ENCODE measurements at regions not wholly inside any gene's neighbourhood (a gene's known extent, or its start where the extent isn't known, plus 50 kb on each side); places are given as distances from the start of the nearest gene placed in this dataset.

- no peak overlapping the region for H3K4me3 ChIP-seq (ENCODE audit: low read depth in 1 of 3, low read length in 3 of 3)
- no peaks in the 10 kb centered on the region for H3K27me3 ChIP-seq (ENCODE audit: control insufficient read depth in 4 of 4, insufficient read depth in 4 of 4, low read length in 3 of 4)
- peaks cover 0 to 9% (median 2%) of the 10 kb centered on the region in 4 donors for H3K4me1 ChIP-seq (ENCODE audit: control insufficient read depth in 4 of 4, insufficient read depth in 4 of 4, low read length in 3 of 4)
- TF ChIP-seq GABPA (IDR thresholded peaks at IDR 0.05 in 1 of 2, conservative IDR thresholded peaks at IDR 0.05 in 1 of 2), result no peak
- no peak for TF ChIP-seq YY1 (IDR thresholded peaks at IDR 0.05)
- no peak for TF ChIP-seq ZBTB33 (IDR thresholded peaks at IDR 0.05)
- no peak for TF ChIP-seq MAX (IDR thresholded peaks at IDR 0.05)
- no peak for TF ChIP-seq NR2F2 (IDR thresholded peaks at IDR 0.05)
- TF ChIP-seq RAD21 (IDR thresholded peaks at IDR 0.05), result no peak
- no peak for TF ChIP-seq TAF1 (conservative IDR thresholded peaks at IDR 0.05)
- TF ChIP-seq JUND (IDR thresholded peaks at IDR 0.05), result no peak
- no peak for TF ChIP-seq HNF4A (conservative IDR thresholded peaks at IDR 0.05)
- TF ChIP-seq FOXA2 (IDR thresholded peaks at IDR 0.05), result no peak
- TF ChIP-seq SP1 (IDR thresholded peaks at IDR 0.05), result no peak
- no peak for TF ChIP-seq CTCF (IDR thresholded peaks at IDR 0.05; ENCODE audit: low read depth, low read length, missing input control)
- no peak for TF ChIP-seq REST (IDR thresholded peaks at IDR 0.05)
- TF ChIP-seq HNF4G (IDR thresholded peaks at IDR 0.05), result no peak
- no peak for TF ChIP-seq RXRA (IDR thresholded peaks at IDR 0.05)
- no peak for TF ChIP-seq ATF3 (IDR thresholded peaks at IDR 0.05)
- no peak for TF ChIP-seq FOXA1 (IDR thresholded peaks at IDR 0.05)
- no peak for TF ChIP-seq EGR1 (IDR thresholded peaks at IDR 0.05; ENCODE audit: low read depth in 2 of 2)
- H3K36me3 ChIP-seq (ENCODE audit: control insufficient read depth in 4 of 4, insufficient read depth in 3 of 4, low read depth in 1 of 4, low read length in 3 of 4), result peaks cover 0 to 9% (median 3%) of the 10 kb centered on the region in 4 donors
- H3K27ac ChIP-seq (ENCODE audit: low read depth in 1 of 2, low read length in 2 of 2), result peak overlapping the region; percentile 3 to 31
- no peak overlapping the region for H3K9ac ChIP-seq (ENCODE audit: low read depth in 1 of 2, low read length in 2 of 2)
- DNase-seq (ENCODE audit: low spot score), result no peak
- H3K9me3 ChIP-seq (ENCODE audit: control insufficient read depth in 4 of 4, low read length in 3 of 4), result no peaks in the 10 kb centered on the region
- WGBS, result 93% methylated on average over 12 of the region's 12 CpGs
Observed at GRCh38 chr12:111245701-111246476, 123.0 kb downstream of the PHETA1 start.
